ENCODE measurements at regions not wholly inside any gene's neighbourhood (a gene's known extent, or its start where the extent isn't known, plus 50 kb on each side); places are given as distances from the start of the nearest gene placed in this dataset.
"Not testable (repeated sequence)": the region's sequence is repeated elsewhere in the genome, so short reads cannot be mapped to it uniquely, and the experiment has no call there.

GRCh38 chr2:234697300-234697876, 200.5 kb upstream of the ARL4C start:
- TF ChIP-seq CTCF (IDR thresholded peaks at IDR 0.05); POLR2A (IDR thresholded peaks at IDR 0.05; ENCODE audit: low read depth): not testable (repeated sequence)

Data from esophagus muscularis mucosa (tissue), 3 donors.